ENCODE measurements at regions not wholly inside any gene's neighbourhood (a gene's known extent, or its start where the extent isn't known, plus 50 kb on each side); places are given as distances from the start of the nearest gene placed in this dataset.
"Not testable (repeated sequence)": the region's sequence is repeated elsewhere in the genome, so short reads cannot be mapped to it uniquely, and the experiment has no call there.

DNA sequence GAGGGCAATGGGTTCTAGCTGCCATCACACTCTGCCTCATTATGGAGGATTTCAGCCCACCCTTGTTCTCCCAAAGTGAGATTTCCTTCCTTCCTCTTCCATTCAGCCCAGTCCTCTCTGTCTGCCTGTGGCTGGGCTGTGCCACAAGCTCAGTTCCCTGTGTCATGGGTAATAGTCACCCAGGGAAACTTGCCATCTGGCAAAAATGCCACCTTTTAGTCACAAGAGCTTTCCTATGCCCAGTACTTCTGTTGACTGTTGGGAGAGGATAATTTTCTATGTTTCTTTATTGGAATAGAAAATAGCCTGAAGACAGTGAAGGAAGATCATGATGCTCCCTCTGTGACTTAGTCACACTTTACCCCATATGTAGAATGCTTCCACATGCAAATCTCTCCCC is 71.4 kb downstream of the TLR4 start:
- DNase-seq = no peak

GRCh38 chr9:117777823-117778222 is 73.6 kb downstream of the TLR4 start:
- DNase-seq = no peak

DNA sequence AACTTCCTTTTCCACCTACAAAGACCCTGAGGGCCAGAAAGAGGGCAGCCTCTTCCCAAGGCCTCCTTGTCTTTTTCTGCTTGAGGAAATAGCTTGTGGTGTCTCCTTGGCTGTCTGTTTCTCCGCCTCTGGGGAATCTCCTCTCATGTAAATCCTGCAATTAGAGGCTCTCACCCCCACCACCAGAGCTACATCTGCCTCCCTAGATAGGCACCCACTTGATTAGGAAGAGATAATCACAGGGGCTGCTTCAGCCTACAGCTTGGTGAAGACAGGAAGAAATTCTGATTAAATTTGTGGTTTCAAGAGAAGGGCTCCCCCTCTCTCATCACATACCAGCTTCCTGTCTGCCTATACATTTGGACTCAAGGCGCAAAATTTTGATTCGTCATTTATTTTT is 75.6 kb downstream of the TLR4 start:
- peak; percentile 76 for DNase-seq

DNA sequence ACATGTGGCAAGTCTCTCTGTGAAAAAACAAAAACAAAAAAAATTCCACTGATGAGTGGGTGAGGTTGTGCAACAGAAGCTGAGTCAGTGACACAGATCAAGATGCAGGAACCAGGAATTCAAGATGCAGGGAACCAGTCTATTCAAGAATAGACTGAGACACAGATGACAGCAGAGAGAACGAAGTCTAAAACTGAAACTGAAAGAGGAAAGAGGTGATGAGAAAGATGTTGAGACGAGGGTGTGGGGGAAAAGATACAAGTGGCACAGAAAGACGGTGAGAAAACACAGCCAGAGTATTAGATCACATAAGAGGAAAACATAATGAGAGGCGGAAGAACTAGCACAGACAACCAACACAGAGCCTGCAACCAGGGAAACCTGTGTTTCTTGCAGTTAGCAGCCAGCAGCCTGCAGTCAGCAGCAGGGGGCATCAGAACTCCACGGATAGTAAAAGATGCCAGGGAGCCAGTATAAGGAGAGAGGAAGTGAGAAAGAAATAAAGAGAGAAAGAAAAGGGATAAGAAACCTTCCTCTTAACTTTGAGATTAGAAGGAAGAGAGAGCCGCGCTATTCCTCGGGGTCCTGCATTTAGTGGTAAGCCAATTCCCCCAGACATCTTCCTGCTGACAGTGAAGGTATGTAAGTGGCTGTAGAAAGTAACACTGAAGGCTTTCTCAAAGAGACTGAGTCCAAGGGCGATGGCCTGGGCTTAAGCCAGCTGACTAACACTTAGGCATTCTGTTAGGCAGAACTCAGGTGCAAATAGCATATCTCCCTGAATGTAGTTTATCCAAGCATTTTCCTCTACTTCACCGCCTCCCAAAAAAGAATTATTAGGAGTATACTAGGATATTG is 79.0 kb downstream of the TLR4 start:
- DNase-seq = peak; percentile 92

DNA sequence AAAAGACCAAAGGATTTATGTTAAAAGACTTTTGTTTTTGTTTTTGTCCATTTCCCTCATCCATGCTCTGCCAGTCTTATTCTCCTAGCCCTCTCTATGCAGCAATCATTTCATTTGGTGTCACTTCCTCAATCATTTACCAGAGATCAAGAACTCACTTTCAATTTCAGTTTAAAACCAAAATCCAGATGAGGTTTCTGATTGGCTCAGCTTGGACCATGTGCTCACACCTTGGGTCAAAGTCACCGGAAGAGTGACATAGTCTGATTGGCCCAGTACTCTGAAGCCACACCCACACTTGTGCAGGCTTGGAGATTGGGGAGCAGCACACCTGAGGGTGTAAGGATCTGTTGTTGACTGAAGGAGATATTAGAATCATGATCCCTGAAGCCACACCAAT is 79.6 kb downstream of the TLR4 start:
- DNase-seq = peak; percentile 22

- peak; percentile 62 for DNase-seq
These were observed 80.8 kb downstream of the TLR4 start for GRCh38 chr9:117784996-117785395.

GRCh38 chr9:117787746-117788145 is 83.5 kb downstream of the TLR4 start:
- no peak for DNase-seq

- DNase-seq = no peak
These were observed 91.1 kb downstream of the TLR4 start for GRCh38 chr9:117795271-117795670.

DNA sequence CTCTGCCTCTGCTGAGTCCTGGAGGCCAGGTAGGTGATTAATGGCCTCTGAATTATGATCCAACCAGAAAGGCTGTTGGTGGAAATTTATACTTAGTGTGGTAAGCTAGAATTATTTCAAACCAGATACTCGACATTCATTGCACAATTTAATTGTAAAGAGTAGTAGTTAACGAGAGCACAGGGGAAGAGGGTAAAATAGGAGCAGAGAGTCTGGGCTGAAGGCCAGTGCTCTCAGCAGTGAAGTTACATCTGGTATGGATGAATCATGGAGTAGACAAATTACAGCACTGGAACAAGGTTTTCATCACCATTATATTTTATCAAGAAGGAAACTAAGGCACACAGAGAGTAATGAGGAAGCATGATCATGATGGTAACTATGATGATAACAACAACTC is 92.5 kb downstream of the TLR4 start:
- DNase-seq = no peak

DNA sequence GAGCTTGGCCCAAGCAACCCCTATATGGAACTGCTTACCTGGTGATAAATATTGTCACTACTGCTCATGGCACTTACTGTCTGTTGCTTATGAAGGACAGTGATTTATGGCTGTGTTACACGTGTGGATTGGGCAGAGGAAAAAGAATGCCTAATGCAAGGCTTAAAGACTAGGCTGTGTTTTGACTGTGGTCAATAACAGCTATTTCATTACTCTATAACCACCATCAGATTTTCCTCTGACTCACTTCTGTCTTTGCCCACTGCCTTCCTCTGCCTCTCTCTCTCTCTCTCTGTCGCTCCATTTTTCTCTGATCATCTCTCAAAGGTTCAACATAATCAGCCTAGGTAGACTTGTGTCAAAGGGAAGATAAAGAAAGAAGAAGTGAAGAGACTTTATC is 96.2 kb downstream of the TLR4 start:
- no peak for DNase-seq

DNA sequence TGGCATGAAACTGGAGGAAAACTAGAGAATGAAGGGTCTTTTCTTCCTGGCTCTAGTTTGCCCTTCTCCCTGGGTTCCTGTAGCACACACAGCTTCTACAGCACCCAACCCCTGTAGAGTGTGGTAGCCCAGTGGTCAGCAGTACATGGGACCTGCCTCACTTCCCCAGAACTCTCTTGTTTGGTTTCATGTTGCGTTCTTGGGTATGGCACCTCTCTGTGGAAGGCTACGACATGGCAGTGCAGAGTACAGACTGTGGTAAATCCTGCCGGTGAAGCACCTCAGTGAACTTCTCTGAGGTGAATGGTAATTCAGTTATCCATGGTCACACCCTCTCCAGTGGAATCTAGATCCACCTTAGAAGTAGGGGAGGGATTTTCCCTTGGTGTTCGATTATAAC is 105.5 kb downstream of the TLR4 start:
- no peak for DNase-seq

GRCh38 chr9:117815315-117815714 is 111.1 kb downstream of the TLR4 start:
- DNase-seq = no peak

DNA sequence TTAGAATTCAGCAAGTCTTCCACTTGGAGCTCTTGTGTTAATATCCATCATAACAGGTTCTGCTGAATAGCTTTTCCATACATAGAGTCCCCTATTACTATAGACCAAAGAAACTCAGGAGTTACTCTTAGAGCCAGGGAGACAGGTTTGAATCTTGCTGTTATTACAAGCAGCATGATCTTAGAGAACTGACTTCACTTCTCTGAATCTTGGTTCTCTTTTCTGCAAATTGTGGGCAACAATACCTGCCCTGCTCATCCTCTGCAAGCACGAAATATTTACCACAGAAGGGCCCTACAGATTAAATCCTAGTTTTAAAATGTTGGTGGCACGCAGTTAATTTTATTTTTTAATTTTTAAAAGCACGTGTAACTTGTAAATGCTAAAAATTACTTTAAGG is 111.7 kb downstream of the TLR4 start:
- DNase-seq = no peak

DNA sequence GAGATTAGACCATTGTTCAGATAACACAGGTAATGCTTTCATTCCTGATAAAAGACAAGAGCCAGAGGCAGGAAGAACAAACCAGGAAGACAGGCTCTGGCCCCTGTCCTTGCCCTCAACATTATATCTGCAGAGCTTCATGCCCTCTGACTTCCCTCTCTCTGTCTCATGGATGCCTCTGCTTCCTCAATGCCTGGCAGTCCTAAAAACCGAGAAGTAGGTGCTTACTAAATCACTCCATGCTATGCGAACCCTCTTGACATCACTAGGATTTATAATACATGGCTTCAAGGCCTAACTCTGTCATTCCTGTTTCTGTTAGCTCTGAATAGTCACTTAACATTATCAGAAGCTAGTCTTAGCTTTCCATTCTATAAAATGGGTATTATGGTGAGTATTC is 117.8 kb downstream of the TLR4 start:
- no peak for DNase-seq

DNA sequence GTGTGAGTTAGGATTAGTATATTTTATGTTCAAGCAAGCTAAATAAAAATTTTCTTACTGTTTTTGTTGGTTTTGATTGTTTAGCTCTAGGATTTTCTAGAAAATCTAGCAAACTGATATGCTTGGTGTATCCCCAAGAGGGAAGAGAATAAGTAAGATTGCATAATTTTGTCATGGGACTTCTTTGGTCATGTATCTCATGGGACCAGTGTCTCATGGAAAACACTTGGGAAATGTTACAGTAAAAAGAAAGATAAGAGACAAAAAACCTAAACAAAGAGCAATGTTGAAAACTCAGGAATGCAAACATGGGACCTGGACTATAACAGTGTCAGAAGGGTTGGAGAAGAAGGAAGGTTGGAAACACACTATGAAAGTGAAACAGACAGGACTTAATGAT is 119.4 kb downstream of the TLR4 start:
- no peak for DNase-seq

GRCh38 chr9:117825609-117826347 is 121.6 kb downstream of the TLR4 start:
- DNase-seq = no peak

DNA sequence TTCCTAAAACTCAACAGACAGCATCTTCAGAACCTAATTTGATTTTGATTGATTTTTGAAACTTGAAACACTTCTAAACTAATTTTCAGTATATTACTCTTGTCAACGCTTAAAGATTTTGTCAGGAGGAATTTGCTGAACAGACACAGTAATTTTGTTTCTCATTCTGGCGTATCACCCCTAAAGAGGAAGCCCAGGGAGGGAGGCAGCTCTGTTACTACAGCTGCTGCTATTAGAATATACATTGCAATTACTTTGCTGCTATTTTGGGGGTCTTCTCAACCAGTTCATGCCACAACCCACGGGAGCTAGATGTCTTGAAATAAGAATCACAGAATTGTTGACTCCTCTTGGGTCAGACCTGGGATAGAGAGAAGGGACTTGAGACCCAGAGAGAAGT is 122.6 kb downstream of the TLR4 start:
- DNase-seq = no peak

DNA sequence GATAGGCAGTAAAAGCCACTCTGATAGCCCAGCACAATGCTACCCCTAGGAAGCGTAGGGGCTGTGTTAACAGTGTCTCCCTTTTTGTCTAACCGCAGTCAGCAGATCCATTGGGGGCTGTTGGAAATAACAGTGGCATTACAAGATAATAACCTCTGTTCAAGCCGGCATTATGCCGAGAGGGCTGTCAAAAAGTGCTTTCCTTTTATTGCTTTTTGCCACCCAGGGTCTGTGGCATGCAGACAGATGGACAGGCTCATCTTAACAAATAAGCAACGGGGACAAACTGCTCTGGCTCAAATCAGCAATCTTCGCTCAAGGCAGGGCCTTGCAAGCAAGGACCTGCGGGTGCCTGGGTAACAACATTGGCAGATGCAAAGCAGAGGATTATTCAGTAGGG is 123.3 kb downstream of the TLR4 start:
- no peak for DNase-seq

- no peak for DNase-seq
These were observed 124.3 kb downstream of the TLR4 start for GRCh38 chr9:117828466-117828865.

DNA sequence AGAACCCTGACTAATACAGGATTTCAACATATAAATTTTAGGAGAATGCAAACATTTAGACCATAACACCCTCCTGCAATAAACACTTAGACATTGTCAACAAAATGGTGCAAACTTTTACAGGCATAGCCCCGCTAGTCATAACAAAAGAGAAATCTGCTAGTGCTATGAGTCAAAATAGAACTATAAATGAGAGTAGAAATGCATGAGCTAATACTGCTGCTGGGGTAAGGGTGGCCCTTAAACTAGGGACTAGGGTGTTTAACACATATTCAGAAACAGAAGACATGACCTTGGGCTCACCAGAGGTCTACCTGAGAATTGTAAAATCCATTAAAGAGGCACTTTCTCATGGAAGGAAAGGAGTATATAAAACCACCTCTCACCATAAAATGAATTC is 131.6 kb downstream of the TLR4 start:
- DNase-seq = no peak

GRCh38 chr9:117839862-117840261 is 135.7 kb downstream of the TLR4 start:
- no peak for DNase-seq

DNA sequence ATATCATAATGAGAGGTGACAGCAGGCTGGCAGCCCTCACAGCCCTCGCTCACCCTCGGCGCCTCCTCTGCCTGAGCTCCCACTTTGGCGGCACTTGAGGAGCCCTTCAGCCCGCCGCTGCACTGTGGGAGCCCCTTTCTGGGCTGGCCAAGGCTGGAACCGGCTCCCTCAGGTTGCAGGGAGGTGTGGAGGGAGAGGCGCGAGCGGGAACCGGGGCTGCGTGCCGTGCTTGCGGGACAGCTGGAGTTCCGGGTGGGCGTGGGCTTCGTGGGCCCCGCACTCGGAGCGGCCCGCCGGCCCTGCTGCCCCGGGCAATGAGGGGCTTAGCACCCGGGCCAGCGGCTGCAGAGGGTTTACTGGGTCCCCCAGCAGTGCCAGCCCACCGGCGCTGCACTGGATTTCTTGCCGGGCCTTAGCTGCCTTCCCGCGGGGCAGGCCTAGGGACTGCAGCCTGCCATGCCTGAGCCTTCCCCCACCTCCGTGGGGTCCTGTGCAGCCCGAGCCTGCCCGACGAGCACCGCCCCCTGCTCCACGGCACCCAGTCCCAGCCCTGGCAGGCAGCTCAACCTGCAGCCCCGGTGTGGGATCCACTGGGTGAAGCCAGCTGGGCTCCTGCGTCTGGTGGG is 147.7 kb downstream of the TLR4 start:
- not testable (repeated sequence) for DNase-seq

DNA sequence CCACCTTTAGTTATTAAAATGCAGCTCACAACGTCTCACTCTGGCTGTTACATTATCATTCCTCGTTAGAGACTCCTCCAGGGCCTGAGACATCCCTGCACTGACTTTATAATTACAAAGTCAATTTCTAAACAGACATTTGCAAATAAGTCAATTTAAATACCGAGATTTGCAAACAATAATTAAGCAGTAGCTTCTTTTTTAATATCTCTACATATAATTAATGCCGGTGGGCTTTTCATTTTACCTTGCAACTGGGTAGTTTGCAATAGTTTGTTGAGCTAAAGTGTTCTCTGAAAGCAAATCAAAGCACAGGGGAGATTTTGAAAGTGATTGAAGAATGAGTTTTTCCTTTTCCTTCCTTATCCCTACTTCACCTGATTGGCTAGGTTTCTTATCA is 154.4 kb downstream of the TLR4 start:
- DNase-seq = peak; percentile 55

GRCh38 chr9:117860849-117861248 is 156.6 kb downstream of the TLR4 start:
- no peak for DNase-seq

Data from NCI-H69 (cell line).